ENCODE measurements at regions not wholly inside any gene's neighbourhood (a gene's known extent, or its start where the extent isn't known, plus 50 kb on each side); places are given as distances from the start of the nearest gene placed in this dataset.

- H3K27me3 ChIP-seq (ENCODE audit: control insufficient read depth in 3 of 3, insufficient read depth in 3 of 3, low read length in 3 of 3) = no peaks in the 10 kb centered on the region
- no peak overlapping the region for H3K4me3 ChIP-seq (ENCODE audit: low read depth in 1 of 3, low read length in 3 of 3)
- H3K36me3 ChIP-seq (ENCODE audit: control insufficient read depth in 3 of 3, insufficient read depth in 2 of 3, low read depth in 1 of 3, low read length in 3 of 3) = no peaks in the 10 kb centered on the region
- no peak for DNase-seq
- H3K9me3 ChIP-seq (ENCODE audit: control insufficient read depth in 2 of 2, insufficient read depth in 1 of 2, low read depth in 1 of 2, low read length in 1 of 2) = peaks cover 0 to 3% of the 10 kb centered on the region in 2 donors
- WGBS, 3 donors = 78 to 86% (median 85%) methylated on average over 2 of the region's 2 CpGs
- FAIRE-seq = no peak
- H3K27ac ChIP-seq (ENCODE audit: low read depth in 1 of 3, low read length in 2 of 3) = no peak overlapping the region
- H3K4me1 ChIP-seq (ENCODE audit: control insufficient read depth in 3 of 3, insufficient read depth in 2 of 3, low read depth in 1 of 3, low read length in 2 of 3) = no peaks in the 10 kb centered on the region
Observed at GRCh38 chr4:82261084-82261483, 112.7 kb downstream of the HNRNPD start.

DNA sequence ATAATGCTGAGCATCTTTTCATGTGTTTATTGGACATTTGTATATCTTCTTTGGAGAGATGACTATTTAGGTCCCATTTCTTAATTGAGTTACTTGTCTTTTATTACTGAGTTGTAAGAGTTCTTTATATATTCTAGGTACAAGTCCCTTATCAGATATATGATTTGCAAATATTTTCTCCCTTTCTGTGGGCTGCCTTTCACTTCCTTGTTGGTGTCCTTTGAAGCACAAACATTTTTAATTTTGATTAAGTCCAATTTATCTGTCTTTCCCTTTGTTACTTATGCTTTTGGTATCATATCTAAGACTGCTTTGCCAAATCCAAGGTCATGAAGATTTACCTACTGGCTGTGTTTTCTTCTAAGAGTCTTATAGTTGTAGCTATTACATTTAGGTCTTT is 113.2 kb downstream of the HNRNPD start:
- no peak for FAIRE-seq
- peaks cover 0 to 3% of the 10 kb centered on the region in 2 donors for H3K9me3 ChIP-seq (ENCODE audit: control insufficient read depth in 2 of 2, insufficient read depth in 1 of 2, low read depth in 1 of 2, low read length in 1 of 2)
- DNase-seq = no peak
- no peaks in the 10 kb centered on the region for H3K4me1 ChIP-seq (ENCODE audit: control insufficient read depth in 3 of 3, insufficient read depth in 2 of 3, low read depth in 1 of 3, low read length in 2 of 3)
- no peak overlapping the region for H3K4me3 ChIP-seq (ENCODE audit: low read depth in 1 of 3, low read length in 3 of 3)
- H3K36me3 ChIP-seq (ENCODE audit: control insufficient read depth in 3 of 3, insufficient read depth in 2 of 3, low read depth in 1 of 3, low read length in 3 of 3) = no peaks in the 10 kb centered on the region
- no peaks in the 10 kb centered on the region for H3K27me3 ChIP-seq (ENCODE audit: control insufficient read depth in 3 of 3, insufficient read depth in 3 of 3, low read length in 3 of 3)
- H3K27ac ChIP-seq (ENCODE audit: low read depth in 1 of 3, low read length in 2 of 3) = no peak overlapping the region

- Histone ChIP-seq H3K4me1 (ENCODE audit: control insufficient read depth in 3 of 3, insufficient read depth in 2 of 3, low read depth in 1 of 3, low read length in 2 of 3) (no peaks in the 10 kb centered on the region), H3K4me3 (ENCODE audit: low read depth in 1 of 3, low read length in 3 of 3) (no peak overlapping the region), H3K27ac (ENCODE audit: low read depth in 1 of 3, low read length in 2 of 3) (no peak overlapping the region), H3K9me3 (ENCODE audit: control insufficient read depth in 2 of 2, insufficient read depth in 1 of 2, low read depth in 1 of 2, low read length in 1 of 2) (no peaks in the 10 kb centered on the region), H3K36me3 (ENCODE audit: control insufficient read depth in 3 of 3, insufficient read depth in 2 of 3, low read depth in 1 of 3, low read length in 3 of 3) (no peaks in the 10 kb centered on the region), H3K27me3 (ENCODE audit: control insufficient read depth in 3 of 3, insufficient read depth in 3 of 3, low read length in 3 of 3) (no peaks in the 10 kb centered on the region)
- FAIRE-seq = no peak
- DNase-seq = no peak
- WGBS, 3 donors = 87 to 90% (median 88%) methylated on average over 2 of the region's 2 CpGs
Observed at GRCh38 chr4:82256718-82257117, 117.1 kb downstream of the HNRNPD start.

DNA sequence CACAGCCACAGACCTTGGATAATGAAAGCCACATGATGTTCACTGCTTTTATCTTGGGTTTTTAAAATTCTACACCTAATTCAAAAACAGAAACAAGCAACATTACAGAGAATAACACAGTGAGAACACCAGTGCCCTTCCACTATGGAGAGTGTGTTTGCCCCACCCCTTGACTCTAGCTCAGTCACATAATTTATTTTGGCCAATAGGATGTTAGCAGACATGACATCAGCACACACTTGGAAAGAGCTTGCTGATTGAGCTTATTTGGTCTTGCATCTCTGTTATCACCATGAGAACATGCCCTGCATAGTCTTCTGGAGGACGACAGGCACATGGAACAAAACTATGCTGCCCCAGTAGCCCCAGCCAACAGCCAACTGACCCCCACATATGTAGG is 118.1 kb downstream of the HNRNPD start:
- no peak for DNase-seq
- Histone ChIP-seq H3K9me3 (ENCODE audit: control insufficient read depth in 2 of 2, insufficient read depth in 1 of 2, low read depth in 1 of 2, low read length in 1 of 2) (no peaks in the 10 kb centered on the region), H3K4me1 (ENCODE audit: control insufficient read depth in 3 of 3, insufficient read depth in 2 of 3, low read depth in 1 of 3, low read length in 2 of 3) (no peaks in the 10 kb centered on the region), H3K36me3 (ENCODE audit: control insufficient read depth in 3 of 3, insufficient read depth in 2 of 3, low read depth in 1 of 3, low read length in 3 of 3) (no peaks in the 10 kb centered on the region), H3K27me3 (ENCODE audit: control insufficient read depth in 3 of 3, insufficient read depth in 3 of 3, low read length in 3 of 3) (no peaks in the 10 kb centered on the region), H3K4me3 (ENCODE audit: low read depth in 1 of 3, low read length in 3 of 3) (no peak overlapping the region), H3K27ac (ENCODE audit: low read depth in 1 of 3, low read length in 2 of 3) (no peak overlapping the region)
- 65 to 83% (median 71%) methylated on average over 1 of the region's 1 CpG for WGBS, 3 donors
- no peak for FAIRE-seq

DNA sequence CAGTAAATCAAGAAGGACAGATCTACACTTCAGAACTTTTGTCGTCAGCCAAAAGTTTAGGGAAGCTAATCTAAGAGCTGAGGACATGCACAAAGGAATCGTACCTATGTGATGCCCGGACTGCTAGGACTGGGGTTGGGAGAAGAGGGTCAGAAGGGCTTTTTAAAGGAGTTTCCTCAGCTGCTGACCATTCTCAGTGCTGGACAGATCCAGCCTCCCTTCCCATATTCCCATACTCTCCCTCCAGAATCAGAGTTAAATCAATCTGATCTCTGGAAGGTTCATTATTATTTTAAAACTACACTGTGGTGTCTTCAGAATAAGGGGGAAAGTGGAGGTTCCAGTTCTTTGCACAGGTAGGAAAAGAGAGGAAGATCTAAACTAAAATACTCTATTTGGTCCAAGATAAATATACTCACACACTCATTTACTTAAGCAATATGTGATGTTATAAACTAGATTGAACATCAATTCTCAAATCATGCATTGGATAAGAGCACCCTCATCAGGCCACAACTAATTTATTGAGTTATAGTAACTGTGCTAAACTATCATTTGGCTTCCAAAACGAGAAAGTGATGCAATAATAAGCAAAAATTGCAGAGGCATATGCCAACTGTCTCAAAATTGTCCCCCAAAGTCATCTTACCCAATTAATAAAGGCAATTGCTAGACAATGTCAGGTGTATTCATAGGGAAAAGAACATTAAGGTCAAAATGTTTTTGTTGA is 124.7 kb downstream of the HNRNPD start:
- DNase-seq (no peak), FAIRE-seq (no peak)
- 47 to 57% (median 51%) methylated on average over 4 of the region's 4 CpGs for WGBS, 3 donors
- no peaks in the 10 kb centered on the region for H3K27me3 ChIP-seq (ENCODE audit: control insufficient read depth in 3 of 3, insufficient read depth in 3 of 3, low read length in 3 of 3)
- no peaks in the 10 kb centered on the region for H3K9me3 ChIP-seq (ENCODE audit: control insufficient read depth in 2 of 2, insufficient read depth in 1 of 2, low read depth in 1 of 2, low read length in 1 of 2)
- no peak overlapping the region for H3K27ac ChIP-seq (ENCODE audit: low read depth in 1 of 3, low read length in 2 of 3)
- no peaks in the 10 kb centered on the region for H3K36me3 ChIP-seq (ENCODE audit: control insufficient read depth in 3 of 3, insufficient read depth in 2 of 3, low read depth in 1 of 3, low read length in 3 of 3)
- no peak overlapping the region for H3K4me3 ChIP-seq (ENCODE audit: low read depth in 1 of 3, low read length in 3 of 3)
- H3K4me1 ChIP-seq (ENCODE audit: control insufficient read depth in 3 of 3, insufficient read depth in 2 of 3, low read depth in 1 of 3, low read length in 2 of 3) = no peaks in the 10 kb centered on the region

GRCh38 chr4:82247629-82248028 is 126.2 kb downstream of the HNRNPD start:
- no peak overlapping the region for H3K27ac ChIP-seq (ENCODE audit: low read depth in 1 of 3, low read length in 2 of 3)
- DNase-seq (no peak), FAIRE-seq (no peak)
- H3K4me1 ChIP-seq (ENCODE audit: control insufficient read depth in 3 of 3, insufficient read depth in 2 of 3, low read depth in 1 of 3, low read length in 2 of 3) = no peaks in the 10 kb centered on the region
- H3K9me3 ChIP-seq (ENCODE audit: control insufficient read depth in 2 of 2, insufficient read depth in 1 of 2, low read depth in 1 of 2, low read length in 1 of 2) = no peaks in the 10 kb centered on the region
- no peaks in the 10 kb centered on the region for H3K27me3 ChIP-seq (ENCODE audit: control insufficient read depth in 3 of 3, insufficient read depth in 3 of 3, low read length in 3 of 3)
- H3K36me3 ChIP-seq (ENCODE audit: control insufficient read depth in 3 of 3, insufficient read depth in 2 of 3, low read depth in 1 of 3, low read length in 3 of 3) = no peaks in the 10 kb centered on the region
- H3K4me3 ChIP-seq (ENCODE audit: low read depth in 1 of 3, low read length in 3 of 3) = no peak overlapping the region
- 81 to 89% (median 82%) methylated on average over 1 of the region's 1 CpG for WGBS, 3 donors

DNA sequence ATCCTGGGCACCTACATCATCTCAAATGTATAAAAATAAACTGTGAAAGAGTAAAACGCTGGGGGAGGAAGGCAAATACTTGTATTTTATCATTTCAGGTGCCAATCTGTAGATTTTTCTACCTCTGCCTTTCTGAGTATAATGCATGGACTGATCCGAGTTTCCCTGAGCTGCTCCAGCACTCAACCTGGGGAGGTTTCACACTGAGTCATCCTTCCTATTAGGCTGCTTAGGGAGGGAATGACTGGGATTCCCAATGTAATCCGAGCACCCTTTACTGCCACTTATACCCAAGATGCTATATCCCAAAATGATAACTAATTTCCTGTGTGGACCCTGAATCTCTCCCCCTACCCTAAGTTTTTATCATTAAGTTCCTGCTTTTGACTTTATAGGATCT is 126.6 kb downstream of the HNRNPD start:
- Histone ChIP-seq H3K4me3 (ENCODE audit: low read depth in 1 of 3, low read length in 3 of 3) (no peak overlapping the region), H3K4me1 (ENCODE audit: control insufficient read depth in 3 of 3, insufficient read depth in 2 of 3, low read depth in 1 of 3, low read length in 2 of 3) (no peaks in the 10 kb centered on the region), H3K36me3 (ENCODE audit: control insufficient read depth in 3 of 3, insufficient read depth in 2 of 3, low read depth in 1 of 3, low read length in 3 of 3) (no peaks in the 10 kb centered on the region), H3K27ac (ENCODE audit: low read depth in 1 of 3, low read length in 2 of 3) (no peak overlapping the region), H3K27me3 (ENCODE audit: control insufficient read depth in 3 of 3, insufficient read depth in 3 of 3, low read length in 3 of 3) (no peaks in the 10 kb centered on the region), H3K9me3 (ENCODE audit: control insufficient read depth in 2 of 2, insufficient read depth in 1 of 2, low read depth in 1 of 2, low read length in 1 of 2) (no peaks in the 10 kb centered on the region)
- FAIRE-seq = no peak
- DNase-seq = no peak
- WGBS, 3 donors = 54 to 66% (median 59%) methylated on average over 3 of the region's 3 CpGs

DNA sequence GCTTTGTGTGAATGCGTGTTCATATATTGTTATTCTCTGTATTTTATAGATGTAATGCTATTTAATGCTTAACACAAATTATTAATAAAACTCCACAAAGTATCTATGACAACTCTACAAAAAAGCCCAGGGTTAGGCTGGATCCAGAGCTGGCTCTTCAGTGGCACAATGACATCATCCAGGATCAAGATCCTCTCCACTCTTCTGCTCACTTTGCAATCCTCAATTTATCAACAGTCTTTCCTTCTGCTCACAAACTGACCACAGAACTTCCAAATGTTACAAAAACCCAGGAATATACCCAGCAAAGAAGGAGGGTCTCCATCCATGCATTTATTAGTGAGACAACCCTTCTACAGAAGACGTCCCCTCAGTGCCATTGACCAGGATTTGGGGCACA is 132.3 kb downstream of the HNRNPD start:
- no peak for FAIRE-seq
- Histone ChIP-seq H3K9me3 (ENCODE audit: control insufficient read depth in 2 of 2, insufficient read depth in 1 of 2, low read depth in 1 of 2, low read length in 1 of 2) (no peaks in the 10 kb centered on the region), H3K4me3 (ENCODE audit: low read depth in 1 of 3, low read length in 3 of 3) (no peak overlapping the region), H3K36me3 (ENCODE audit: control insufficient read depth in 3 of 3, insufficient read depth in 2 of 3, low read depth in 1 of 3, low read length in 3 of 3) (no peaks in the 10 kb centered on the region), H3K4me1 (ENCODE audit: control insufficient read depth in 3 of 3, insufficient read depth in 2 of 3, low read depth in 1 of 3, low read length in 2 of 3) (no peaks in the 10 kb centered on the region), H3K27ac (ENCODE audit: low read depth in 1 of 3, low read length in 2 of 3) (no peak overlapping the region), H3K27me3 (ENCODE audit: control insufficient read depth in 3 of 3, insufficient read depth in 3 of 3, low read length in 3 of 3) (no peaks in the 10 kb centered on the region)
- DNase-seq = no peak
- WGBS, 3 donors = 84 to 89% (median 89%) methylated on average over 2 of the region's 2 CpGs

- 90 to 94% (median 91%) methylated on average over 7 of the region's 7 CpGs for WGBS, 3 donors
- Histone ChIP-seq H3K4me3 (ENCODE audit: low read depth in 1 of 3, low read length in 3 of 3) (no peak overlapping the region), H3K27ac (ENCODE audit: low read depth in 1 of 3, low read length in 2 of 3) (no peak overlapping the region), H3K36me3 (ENCODE audit: control insufficient read depth in 3 of 3, insufficient read depth in 2 of 3, low read depth in 1 of 3, low read length in 3 of 3) (no peaks in the 10 kb centered on the region), H3K4me1 (ENCODE audit: control insufficient read depth in 3 of 3, insufficient read depth in 2 of 3, low read depth in 1 of 3, low read length in 2 of 3) (no peaks in the 10 kb centered on the region), H3K27me3 (ENCODE audit: control insufficient read depth in 3 of 3, insufficient read depth in 3 of 3, low read length in 3 of 3) (no peaks in the 10 kb centered on the region), H3K9me3 (ENCODE audit: control insufficient read depth in 2 of 2, insufficient read depth in 1 of 2, low read depth in 1 of 2, low read length in 1 of 2) (no peaks in the 10 kb centered on the region)
- FAIRE-seq = no peak
- DNase-seq = no peak
Observed at GRCh38 chr4:82240410-82240809, 133.4 kb downstream of the HNRNPD start.

Measured in small intestine (tissue), 7 donors.